ENCODE measurements at regions not wholly inside any gene's neighbourhood (a gene's known extent, or its start where the extent isn't known, plus 50 kb on each side); places are given as distances from the start of the nearest gene placed in this dataset.

GRCh38 chr3:181558870-181559269 lies 152.9 kb upstream of the SOX2 start (continued):
- TF ChIP-seq ZNF462 (CRISPR knock-in tag; IDR thresholded peaks at IDR 0.05) (no peak), EZH2phosphoT487 (IDR thresholded peaks at IDR 0.05; ENCODE audit: unreplicated experiment) (no peak), ZNF331 (CRISPR knock-in tag; IDR thresholded peaks at IDR 0.05; ENCODE audit: low read depth) (no peak), ZNF114 (CRISPR knock-in tag; IDR thresholded peaks at IDR 0.05) (no peak)

- ATAC-seq: no peak
- no peak overlapping the region for H3K27ac ChIP-seq (ENCODE audit: low read depth)
- H3F3A ChIP-seq (replicated peaks; ENCODE audit: low read depth): no peaks in the 10 kb centered on the region
- Mint-ChIP-seq H3K4me1 (no peaks in the 10 kb centered on the region; the same call in 2 of the 3 replicates), H3K27me3 (ENCODE audit: insufficient read depth, low read depth, poor library complexity) (peaks cover 4% of the 10 kb centered on the region), H3K27ac (no peak overlapping the region; the same call in 1 of the 2 replicates), H3K9me3 (no peaks in the 10 kb centered on the region), H3K36me3 (ENCODE audit: low read depth) (no peaks in the 10 kb centered on the region), H3K4me3 (no peak overlapping the region)
- no peaks in the 10 kb centered on the region for H3K9me2 ChIP-seq (ENCODE audit: insufficient read depth)
- H3K79me2 ChIP-seq (replicated peaks; ENCODE audit: insufficient read depth): no peaks in the 10 kb centered on the region
- H3K27me3 ChIP-seq (ENCODE audit: insufficient read depth): no peaks in the 10 kb centered on the region
- H3K4me1 ChIP-seq (ENCODE audit: insufficient read depth): no peaks in the 10 kb centered on the region
- H3K4me2 ChIP-seq: no peak overlapping the region
- no peak overlapping the region for H2AFZ ChIP-seq
- H4K20me1 ChIP-seq (replicated peaks; ENCODE audit: insufficient read depth): no peaks in the 10 kb centered on the region
- DNase-seq (ENCODE audit: low spot score): no peak
- no peaks in the 10 kb centered on the region for H3K36me3 ChIP-seq (ENCODE audit: insufficient read depth)
- H3K4me3 ChIP-seq: no peak overlapping the region
- TF ChIP-seq ZNF114 (CRISPR knock-in tag; IDR thresholded peaks at IDR 0.05) (no peak), NANOG (IDR thresholded peaks at IDR 0.05; ENCODE audit: borderline replicate concordance) (no peak), STAT1 (IDR thresholded peaks at IDR 0.05; ENCODE audit: unreplicated experiment) (no peak), JUNB (IDR thresholded peaks at IDR 0.05; ENCODE audit: unreplicated experiment) (no peak), ZNF462 (CRISPR knock-in tag; IDR thresholded peaks at IDR 0.05) (no peak), POLR2AphosphoS5 (IDR thresholded peaks at IDR 0.05; ENCODE audit: low read depth) (no peak), ZNF331 (CRISPR knock-in tag; IDR thresholded peaks at IDR 0.05; ENCODE audit: low read depth) (no peak), ETS1 (IDR thresholded peaks at IDR 0.05) (no peak)
Measured at GRCh38 chr3:181555681-181556080, 156.0 kb upstream of the SOX2 start.

All from GM23338 (cell line).